ENCODE measurements at regions not wholly inside any gene's neighbourhood (a gene's known extent, or its start where the extent isn't known, plus 50 kb on each side); places are given as distances from the start of the nearest gene placed in this dataset.

- TF ChIP-seq SP1 (IDR thresholded peaks at IDR 0.05) (no peak), FOXA2 (IDR thresholded peaks at IDR 0.05) (no peak), ZBTB33 (IDR thresholded peaks at IDR 0.05) (no peak), HNF4G (IDR thresholded peaks at IDR 0.05) (no peak), CTCF (IDR thresholded peaks at IDR 0.05; ENCODE audit: low read depth, low read length, missing input control) (no peak)
Measured at GRCh38 chr3:4166540-4166939, 136.6 kb upstream of the SETMAR start.
